Peyer's patch (tissue), 4 donors: ENCODE measurements at regions not wholly inside any gene's neighbourhood (a gene's known extent, or its start where the extent isn't known, plus 50 kb on each side); places are given as distances from the start of the nearest gene placed in this dataset.

ENCODE experiments used
- DNase-seq, 3 donors: peaks; one replicate each; pipeline ENCODE4 v3.0.0-alpha.2; 2017 to 2019
- H3K27ac ChIP-seq, 4 donors: fragments of 200-600 bp; sonication (generic); one replicate each; pipeline ENCODE4 v1.5.1; 2016 to 2019
- H3K27me3 ChIP-seq, 2 donors: fragments of 200-600 bp; sonication (generic); one replicate each; pipeline ENCODE4 v1.5.1; 2019
- H3K36me3 ChIP-seq, 3 donors: fragments of 200-600 bp; sonication (generic); one replicate each; pipeline ENCODE4 v1.5.1; 2016 to 2019
- H3K4me1 ChIP-seq, 4 donors: fragments of 200-600 bp; sonication (generic); one replicate each; pipeline ENCODE4 v1.5.1; 2016 to 2019
- H3K4me3 ChIP-seq, 4 donors: fragments of 200-600 bp; sonication (generic); 1 replicate in 3 of 4; 2 replicates in 1 of 4; pipeline ENCODE4 v1.5.1; 2016 to 2019; ENCODE audit warnings: mild to moderate bottlenecking in 1 of 4
- H3K9me3 ChIP-seq, 4 donors: fragments of 200-600 bp; sonication (generic); one replicate each; pipeline ENCODE4 v1.5.1; 2016 to 2019; ENCODE audit warnings: mild to moderate bottlenecking in 1 of 4
- POLR2A ChIP-seq, 2 donors: fragments of 450-650 bp; IDR thresholded peaks; one replicate each; pipeline ENCODE4 v1.5.1; 2017; ENCODE audit warnings: antibody characterized with exemption in 2 of 2, mild to moderate bottlenecking in 2 of 2, moderate library complexity in 2 of 2
- TF ChIP-seq, protein P1 (sequence below), 6 experiments: fragments of 450-650 bp in 4 of 6; fragments of 200-600 bp in 2 of 6; sonication (generic) in 1 of 6; IDR thresholded peaks; one replicate each; pipeline ENCODE4 v1.5.1; 2017 to 2019; ENCODE audit warnings: antibody characterized with exemption in 6 of 6, mild to moderate bottlenecking in 3 of 6, moderate library complexity in 1 of 6

DNA sequence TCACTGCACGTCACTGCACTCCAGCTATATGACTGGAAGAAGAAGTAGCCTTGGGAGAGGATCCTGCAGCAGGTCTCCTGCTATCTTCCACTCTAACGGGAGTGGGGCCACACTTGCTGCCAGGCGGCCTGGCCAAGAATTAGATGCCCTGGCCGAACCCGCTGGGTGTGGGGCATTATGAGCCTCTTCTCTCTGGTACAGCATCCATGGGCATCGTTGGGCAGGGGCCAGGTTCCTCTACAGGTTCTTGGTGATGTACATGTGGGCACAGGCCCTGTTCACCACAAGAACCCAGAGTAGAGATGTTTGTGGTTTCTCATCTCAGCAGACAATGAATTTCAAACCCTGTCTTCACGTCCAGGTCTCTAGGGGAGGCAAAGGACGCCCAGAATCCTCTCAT, 370.5 kb downstream of the NPHP4 start:
- Histone ChIP-seq H3K27me3 (no peaks in the 10 kb centered on the region), H3K27ac (no peak overlapping the region), H3K36me3 (no peaks in the 10 kb centered on the region), H3K4me1 (no peaks in the 10 kb centered on the region), H3K4me3 (no peak overlapping the region), H3K9me3 (no peaks in the 10 kb centered on the region)
- DNase-seq, result no peak
- TF ChIP-seq, protein P1, sequence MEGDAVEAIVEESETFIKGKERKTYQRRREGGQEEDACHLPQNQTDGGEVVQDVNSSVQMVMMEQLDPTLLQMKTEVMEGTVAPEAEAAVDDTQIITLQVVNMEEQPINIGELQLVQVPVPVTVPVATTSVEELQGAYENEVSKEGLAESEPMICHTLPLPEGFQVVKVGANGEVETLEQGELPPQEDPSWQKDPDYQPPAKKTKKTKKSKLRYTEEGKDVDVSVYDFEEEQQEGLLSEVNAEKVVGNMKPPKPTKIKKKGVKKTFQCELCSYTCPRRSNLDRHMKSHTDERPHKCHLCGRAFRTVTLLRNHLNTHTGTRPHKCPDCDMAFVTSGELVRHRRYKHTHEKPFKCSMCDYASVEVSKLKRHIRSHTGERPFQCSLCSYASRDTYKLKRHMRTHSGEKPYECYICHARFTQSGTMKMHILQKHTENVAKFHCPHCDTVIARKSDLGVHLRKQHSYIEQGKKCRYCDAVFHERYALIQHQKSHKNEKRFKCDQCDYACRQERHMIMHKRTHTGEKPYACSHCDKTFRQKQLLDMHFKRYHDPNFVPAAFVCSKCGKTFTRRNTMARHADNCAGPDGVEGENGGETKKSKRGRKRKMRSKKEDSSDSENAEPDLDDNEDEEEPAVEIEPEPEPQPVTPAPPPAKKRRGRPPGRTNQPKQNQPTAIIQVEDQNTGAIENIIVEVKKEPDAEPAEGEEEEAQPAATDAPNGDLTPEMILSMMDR (IDR thresholded peaks at IDR 0.05), result no peak
- no peak for TF ChIP-seq POLR2A (IDR thresholded peaks at IDR 0.05)

DNA sequence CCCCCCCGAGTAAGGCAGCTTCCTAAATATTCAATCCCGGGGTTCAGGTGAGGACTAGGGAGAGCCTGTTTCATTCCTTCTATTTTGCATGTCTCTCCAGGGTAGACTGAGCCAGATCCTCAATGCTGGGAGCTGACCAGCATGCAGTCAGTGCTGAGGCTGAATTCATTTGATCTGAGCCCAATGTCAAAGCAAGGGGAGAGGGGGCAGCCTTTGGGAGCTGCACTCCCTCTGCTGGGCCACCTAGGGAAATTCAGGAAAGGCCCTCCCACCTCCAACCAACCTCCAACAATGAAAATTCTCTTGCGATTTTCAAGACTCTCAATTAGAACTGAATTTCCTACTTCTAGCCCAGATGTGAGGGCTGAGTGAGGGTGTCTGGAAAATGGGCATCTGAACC, 371.2 kb downstream of the NPHP4 start:
- DNase-seq, result no peak
- Histone ChIP-seq H3K27me3 (no peaks in the 10 kb centered on the region), H3K27ac (no peak overlapping the region), H3K9me3 (no peaks in the 10 kb centered on the region), H3K4me3 (no peak overlapping the region), H3K36me3 (no peaks in the 10 kb centered on the region), H3K4me1 (no peaks in the 10 kb centered on the region)
- TF ChIP-seq, protein P1 (IDR thresholded peaks at IDR 0.05), result peak in 2 of 6 experiments; percentile 19 to 20
- no peak for TF ChIP-seq POLR2A (IDR thresholded peaks at IDR 0.05)

DNA sequence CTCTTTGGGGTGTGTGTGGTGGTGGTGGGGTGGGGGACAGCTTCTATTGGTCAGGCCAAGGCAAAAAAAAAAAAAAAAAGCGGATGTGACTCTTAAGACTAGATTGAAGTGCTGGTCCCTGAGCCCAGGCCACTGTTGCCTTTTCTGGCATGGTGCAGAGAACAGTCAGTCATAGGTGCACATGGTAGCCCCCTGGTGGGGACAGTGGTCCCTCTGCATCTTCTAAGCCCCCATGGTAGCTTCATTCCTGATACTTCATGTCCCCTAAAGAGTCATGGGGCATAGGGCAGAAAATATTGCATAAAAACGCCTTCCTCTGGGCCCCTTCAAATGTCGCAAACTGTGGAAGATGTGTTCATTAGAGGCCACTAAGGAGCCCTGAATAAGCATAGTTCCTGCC, 371.8 kb downstream of the NPHP4 start:
- Histone ChIP-seq H3K36me3 (no peaks in the 10 kb centered on the region), H3K4me1 (no peaks in the 10 kb centered on the region), H3K27ac (no peak overlapping the region), H3K4me3 (no peak overlapping the region), H3K9me3 (no peaks in the 10 kb centered on the region), H3K27me3 (no peaks in the 10 kb centered on the region)
- DNase-seq, result no peak
- TF ChIP-seq, protein P1 (IDR thresholded peaks at IDR 0.05), result no peak
- TF ChIP-seq POLR2A (IDR thresholded peaks at IDR 0.05), result no peak

DNA sequence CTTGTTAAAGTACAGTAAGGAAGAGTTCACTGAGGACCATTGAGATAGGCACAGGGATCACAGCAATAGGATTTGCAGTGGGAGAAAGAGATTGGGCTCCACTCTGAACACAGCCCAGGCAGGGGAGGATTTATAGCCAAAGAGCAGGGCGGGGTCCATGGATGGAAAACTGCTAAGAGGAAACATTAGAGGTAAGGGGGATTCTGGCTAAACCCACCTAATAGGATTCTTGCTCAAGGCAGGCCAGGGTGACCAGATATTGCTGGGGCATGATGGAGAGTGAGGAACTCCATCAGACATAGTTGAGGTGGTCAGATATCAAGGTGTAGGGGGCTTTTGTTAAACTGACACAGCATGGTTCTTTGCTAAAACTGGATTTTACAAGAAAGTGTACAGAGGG, 372.8 kb downstream of the NPHP4 start:
- H3K9me3 ChIP-seq, result no peaks in the 10 kb centered on the region
- no peaks in the 10 kb centered on the region for H3K36me3 ChIP-seq
- DNase-seq, result no peak
- H3K4me3 ChIP-seq, result no peak overlapping the region
- no peak overlapping the region for H3K27ac ChIP-seq
- H3K4me1 ChIP-seq, result no peaks in the 10 kb centered on the region
- H3K27me3 ChIP-seq, result no peaks in the 10 kb centered on the region
- TF ChIP-seq, protein P1 (IDR thresholded peaks at IDR 0.05), result no peak
- no peak for TF ChIP-seq POLR2A (IDR thresholded peaks at IDR 0.05)

DNA sequence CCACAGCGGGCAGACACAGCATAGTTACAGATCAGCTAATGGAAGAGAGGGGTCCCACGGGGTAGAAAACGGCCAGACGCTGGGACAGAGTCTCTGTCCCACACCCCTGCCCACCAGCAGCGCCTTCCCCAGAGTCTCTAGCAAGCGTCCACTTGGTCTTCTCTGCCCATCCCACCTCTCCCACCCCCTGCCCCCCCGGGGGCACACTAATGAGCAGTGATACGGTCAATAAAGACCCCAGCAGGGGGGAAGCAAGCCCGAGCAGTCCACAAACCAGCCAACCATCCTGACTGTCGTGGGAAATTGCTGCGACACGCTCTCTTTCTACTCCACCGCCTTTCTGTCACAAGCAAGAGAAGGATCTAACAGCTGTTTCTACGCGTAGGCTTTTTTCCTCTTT, 374.7 kb downstream of the NPHP4 start:
- Histone ChIP-seq H3K4me1 (no peaks in the 10 kb centered on the region), H3K4me3 (no peak overlapping the region), H3K27ac (no peak overlapping the region)

DNA sequence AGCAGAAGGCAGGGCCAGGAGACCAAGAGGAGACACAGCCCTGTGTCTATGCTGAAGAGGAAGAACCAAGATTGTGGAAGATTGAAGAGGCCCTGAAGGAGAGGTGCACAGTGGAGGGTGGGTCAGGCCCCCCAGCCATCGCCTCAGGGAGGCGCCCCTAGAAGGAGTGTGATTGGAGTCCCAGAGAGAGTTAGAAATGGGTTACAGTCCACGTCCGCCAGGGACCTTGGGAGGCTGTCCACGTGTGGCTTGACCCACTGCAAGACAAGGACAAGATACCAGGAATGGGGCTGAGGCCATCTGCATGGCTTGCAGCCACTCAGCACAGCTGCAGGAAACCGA, 375.1 kb downstream of the NPHP4 start:
- Histone ChIP-seq H3K27ac (no peak overlapping the region), H3K4me3 (no peak overlapping the region), H3K4me1 (no peaks in the 10 kb centered on the region), H3K36me3 (no peaks in the 10 kb centered on the region), H3K9me3 (no peaks in the 10 kb centered on the region), H3K27me3 (no peaks in the 10 kb centered on the region)
- DNase-seq, result no peak
- TF ChIP-seq POLR2A (IDR thresholded peaks at IDR 0.05), result no peak
- TF ChIP-seq, protein P1 (IDR thresholded peaks at IDR 0.05), result no peak

More for the DNA sequence above, 374.7 kb downstream of the NPHP4 start:
- no peak for DNase-seq
- TF ChIP-seq, protein P1 (IDR thresholded peaks at IDR 0.05), result no peak
- TF ChIP-seq POLR2A (IDR thresholded peaks at IDR 0.05), result no peak
- H3K9me3 ChIP-seq, result no peaks in the 10 kb centered on the region
- no peaks in the 10 kb centered on the region for H3K27me3 ChIP-seq
- H3K36me3 ChIP-seq, result no peaks in the 10 kb centered on the region
